Caco-2 (cell line): ENCODE measurements at regions not wholly inside any gene's neighbourhood (a gene's known extent, or its start where the extent isn't known, plus 50 kb on each side); places are given as distances from the start of the nearest gene placed in this dataset.
A peak's percentile ranks its signal among the peaks of the same experiment; 100 is the strongest.

Experiments
- BruUV-seq: library from RNA; stranded (reverse); fragments of 400-500 nt; replicated peaks from 2 replicates; lab custom pipeline; 2021; lab: Mats Ljungman, UMichigan
- CTCF ChIA-PET: fragments of 300-600 bp; sonication (Branson Sonifier 250); formaldehyde crosslinking; loops from one replicate; lab custom pipeline; 2022; ENCODE audit warnings: antibody characterized with exemption; lab: Charles Lee
- POLR2A ChIA-PET: fragments of 300-600 bp; sonication (Branson Sonifier 250); formaldehyde crosslinking; loops from one replicate; lab custom pipeline; 2022; ENCODE audit warnings: antibody characterized with exemption; lab: Charles Lee
- DNase-seq, 2 experiments: peaks; one replicate each; pipeline versions ENCODE4 v3.0.0 to v3.0.0-alpha.2; 2020 to 2022
- H3K27me3 ChIP-seq: replicated peaks from 2 replicates; pipeline ENCODE4 v1.6.0; 2011; ENCODE audit warnings: low read length; ENCODE audit not compliant: control insufficient read depth, insufficient read depth
- H3K36me3 ChIP-seq: 2 replicates; pipeline ENCODE4 v1.5.1; 2011; ENCODE audit warnings: low read length; ENCODE audit not compliant: control insufficient read depth, insufficient read depth
- H3K4me1 ChIP-seq: fragments of 250-450 bp; sonication (Bioruptor Pico); 2 replicates; pipeline ENCODE4 v1.5.1; 2020; ENCODE audit warnings: mild to moderate bottlenecking
- H3K4me3 ChIP-seq: 2 replicates; pipeline ENCODE4 v1.5.1; 2011; ENCODE audit warnings: low read depth, mild to moderate bottlenecking, control low read depth, low read length
- H3K9me3 ChIP-seq: fragments of 250-450 bp; sonication (Bioruptor Pico); 2 replicates; pipeline ENCODE4 v1.5.1; 2020; ENCODE audit warnings: mild to moderate bottlenecking, moderate library complexity
- H3K27ac Mint-ChIP-seq: one replicate; pipeline ENCODE4 v1.8.0; 2022; ENCODE audit warnings: mixed read lengths; ENCODE audit not compliant: unreplicated experiment
- H3K27me3 Mint-ChIP-seq: one replicate; pipeline ENCODE4 v1.8.0; 2022; ENCODE audit warnings: mixed read lengths; ENCODE audit not compliant: insufficient read depth, unreplicated experiment
- H3K36me3 Mint-ChIP-seq: one replicate; pipeline ENCODE4 v1.8.0; 2022; ENCODE audit warnings: mild to moderate bottlenecking, mixed read lengths; ENCODE audit not compliant: insufficient read depth, unreplicated experiment
- H3K4me1 Mint-ChIP-seq: one replicate; pipeline ENCODE4 v1.8.0; 2022; ENCODE audit warnings: low read depth, mixed read lengths; ENCODE audit not compliant: unreplicated experiment
- H3K4me3 Mint-ChIP-seq: one replicate; pipeline ENCODE4 v1.8.0; 2022; ENCODE audit warnings: mild to moderate bottlenecking, moderate library complexity, mixed read lengths; ENCODE audit not compliant: unreplicated experiment
- H3K9me3 Mint-ChIP-seq: one replicate; pipeline ENCODE4 v1.8.0; 2022; ENCODE audit warnings: mixed read lengths; ENCODE audit not compliant: unreplicated experiment
- intact Hi-C: fragments of 100-400 bp; cut with micrococcal nuclease; formaldehyde crosslinking; loops from one replicate; pipeline ENCODE4 v1.10.0; 2022; ENCODE audit not compliant: unreplicated experiment
- TF ChIP-seq, protein P1 (sequence below), 2 experiments: fragments of 200-600 bp in 1 of 2; IDR thresholded peaks; 1 replicate in 1 of 2; 2 replicates in 1 of 2; pipeline versions ENCODE4 v1.5.1 to v1.8.0; 2011 to 2022; ENCODE audit warnings: antibody characterized with exemption in 1 of 2, control low read depth in 1 of 2, inconsistent platforms in 1 of 2, low read depth in 1 of 2, low read length in 1 of 2, mild to moderate bottlenecking in 1 of 2, moderate library complexity in 1 of 2; ENCODE audit not compliant: insufficient read depth in 1 of 2, severe bottlenecking in 1 of 2, unreplicated experiment in 1 of 2

DNA sequence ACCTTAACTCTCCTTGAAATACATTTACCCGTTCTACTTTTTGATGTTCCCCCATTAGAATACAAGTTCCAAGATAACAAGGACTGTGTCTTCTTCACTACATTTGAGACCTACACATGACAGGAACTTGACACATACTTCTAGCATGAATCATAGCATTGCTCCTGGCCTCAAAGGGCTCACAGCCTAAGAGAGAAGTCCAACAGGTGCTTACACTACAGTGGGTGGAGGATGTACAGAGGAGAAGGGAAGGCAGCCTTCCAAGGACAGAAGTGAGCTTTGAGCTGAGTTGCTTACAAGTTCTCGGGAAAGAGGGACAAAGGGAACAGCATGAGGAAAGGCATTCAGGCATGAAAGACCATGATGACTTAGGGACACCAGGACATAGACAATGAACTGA lies 56.9 kb upstream of the MSX2 start:
- no peak overlapping the region for H3K4me3 Mint-ChIP-seq
- H3K27me3 Mint-ChIP-seq: no peaks in the 10 kb centered on the region
- CTCF ChIA-PET: interaction anchor here (1.0 kb wide), 1 partner anchor 248 kb away, joined by 6 read pairs; no protein-coding TSS in a partner anchor
- intact Hi-C loops: no loop called here
- H3K4me3 ChIP-seq: no peak overlapping the region
- peaks cover 10% of the 10 kb centered on the region; the same call in 1 of the 2 replicates for H3K9me3 ChIP-seq
- peak; percentile 27 to 51 for DNase-seq
- TF ChIP-seq, protein P1, sequence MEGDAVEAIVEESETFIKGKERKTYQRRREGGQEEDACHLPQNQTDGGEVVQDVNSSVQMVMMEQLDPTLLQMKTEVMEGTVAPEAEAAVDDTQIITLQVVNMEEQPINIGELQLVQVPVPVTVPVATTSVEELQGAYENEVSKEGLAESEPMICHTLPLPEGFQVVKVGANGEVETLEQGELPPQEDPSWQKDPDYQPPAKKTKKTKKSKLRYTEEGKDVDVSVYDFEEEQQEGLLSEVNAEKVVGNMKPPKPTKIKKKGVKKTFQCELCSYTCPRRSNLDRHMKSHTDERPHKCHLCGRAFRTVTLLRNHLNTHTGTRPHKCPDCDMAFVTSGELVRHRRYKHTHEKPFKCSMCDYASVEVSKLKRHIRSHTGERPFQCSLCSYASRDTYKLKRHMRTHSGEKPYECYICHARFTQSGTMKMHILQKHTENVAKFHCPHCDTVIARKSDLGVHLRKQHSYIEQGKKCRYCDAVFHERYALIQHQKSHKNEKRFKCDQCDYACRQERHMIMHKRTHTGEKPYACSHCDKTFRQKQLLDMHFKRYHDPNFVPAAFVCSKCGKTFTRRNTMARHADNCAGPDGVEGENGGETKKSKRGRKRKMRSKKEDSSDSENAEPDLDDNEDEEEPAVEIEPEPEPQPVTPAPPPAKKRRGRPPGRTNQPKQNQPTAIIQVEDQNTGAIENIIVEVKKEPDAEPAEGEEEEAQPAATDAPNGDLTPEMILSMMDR (IDR thresholded peaks at IDR 0.05; ENCODE audit: insufficient read depth in 1 of 2, low read depth in 1 of 2, low read length in 1 of 2, severe bottlenecking in 1 of 2, unreplicated experiment in 1 of 2): no peak
- H3K4me1 ChIP-seq: peaks cover 10% of the 10 kb centered on the region
- H3K4me1 Mint-ChIP-seq: peaks cover 10% of the 10 kb centered on the region
- no peaks in the 10 kb centered on the region for H3K27me3 ChIP-seq
- POLR2A ChIA-PET: no interaction called here
- no TSS peak for BruUV-seq
- H3K9me3 Mint-ChIP-seq: no peaks in the 10 kb centered on the region
- H3K27ac Mint-ChIP-seq: no peak overlapping the region
- no peaks in the 10 kb centered on the region for H3K36me3 ChIP-seq
- no peaks in the 10 kb centered on the region for H3K36me3 Mint-ChIP-seq

- no peaks in the 10 kb centered on the region for H3K27me3 ChIP-seq
- H3K4me3 ChIP-seq: no peak overlapping the region
- no peaks in the 10 kb centered on the region for H3K36me3 ChIP-seq
- peaks cover 10% of the 10 kb centered on the region for H3K4me1 ChIP-seq
- Mint-ChIP-seq H3K9me3 (no peaks in the 10 kb centered on the region), H3K4me3 (no peak overlapping the region), H3K36me3 (no peaks in the 10 kb centered on the region), H3K27me3 (no peaks in the 10 kb centered on the region), H3K27ac (no peak overlapping the region), H3K4me1 (peaks cover 10% of the 10 kb centered on the region)
- H3K9me3 ChIP-seq: peaks cover 10% of the 10 kb centered on the region; the same call in 1 of the 2 replicates
- CTCF ChIA-PET: interaction anchor here (0.6 kb wide), 1 partner anchor 53 kb away, joined by 3 read pairs; no protein-coding TSS in a partner anchor
- DNase-seq: no peak
- TF ChIP-seq, protein P1 (IDR thresholded peaks at IDR 0.05; ENCODE audit: insufficient read depth in 1 of 2, low read depth in 1 of 2, low read length in 1 of 2, severe bottlenecking in 1 of 2, unreplicated experiment in 1 of 2): no peak
- no TSS peak for BruUV-seq
- intact Hi-C loops: no loop called here
- POLR2A ChIA-PET: no interaction called here
Observed at GRCh38 chr5:174668349-174668748, 56.0 kb upstream of the MSX2 start.
